GM18507 (cell line): ENCODE measurements at regions not wholly inside any gene's neighbourhood (a gene's known extent, or its start where the extent isn't known, plus 50 kb on each side); places are given as distances from the start of the nearest gene placed in this dataset.
"Not testable (repeated sequence)": the region's sequence is repeated elsewhere in the genome, so short reads cannot be mapped to it uniquely, and the experiment has no call there.

Experiments used
- DNase-seq: peaks from one replicate; pipeline ENCODE4 v3.0.0; 2011; ENCODE audit warnings: low read depth; ENCODE audit not compliant: insufficient read length; ENCODE audit errors: extremely low spot score
- FAIRE-seq: peaks from 2 replicates; lab custom pipeline; 2011; peaks lifted over from hg19 to GRCh38; lab: Jason Lieb, UNC

- DNase-seq, result no peak
Measured at GRCh38 chr15:96180087-96180748, 150.3 kb upstream of the NR2F2 start.

GRCh38 chr15:96181217-96181616 is 149.3 kb upstream of the NR2F2 start:
- no peak for DNase-seq
- FAIRE-seq, result no peak

More at GRCh38 chr15:96180087-96180748, 150.3 kb upstream of the NR2F2 start:
- FAIRE-seq, result no peak

- no peak for FAIRE-seq
- no peak for DNase-seq
Measured at GRCh38 chr15:96181873-96182301, 148.6 kb upstream of the NR2F2 start.

GRCh38 chr15:96182736-96183513 is 147.6 kb upstream of the NR2F2 start:
- DNase-seq, result no peak
- FAIRE-seq, result no peak

GRCh38 chr15:96183514-96183850 is 147.0 kb upstream of the NR2F2 start:
- no peak for FAIRE-seq
- no peak for DNase-seq

GRCh38 chr15:96183867-96184266 is 146.6 kb upstream of the NR2F2 start:
- FAIRE-seq (no peak), DNase-seq (no peak)

GRCh38 chr15:96184297-96184696 is 146.2 kb upstream of the NR2F2 start:
- no peak for FAIRE-seq
- no peak for DNase-seq

- no peak for DNase-seq
- no peak for FAIRE-seq
Measured at GRCh38 chr15:96186105-96186504, 144.4 kb upstream of the NR2F2 start.

GRCh38 chr15:96187341-96188305 is 142.9 kb upstream of the NR2F2 start:
- no peak for FAIRE-seq
- no peak for DNase-seq

- DNase-seq (no peak), FAIRE-seq (no peak)
Measured at GRCh38 chr15:96197721-96198120, 132.8 kb upstream of the NR2F2 start.

DNA sequence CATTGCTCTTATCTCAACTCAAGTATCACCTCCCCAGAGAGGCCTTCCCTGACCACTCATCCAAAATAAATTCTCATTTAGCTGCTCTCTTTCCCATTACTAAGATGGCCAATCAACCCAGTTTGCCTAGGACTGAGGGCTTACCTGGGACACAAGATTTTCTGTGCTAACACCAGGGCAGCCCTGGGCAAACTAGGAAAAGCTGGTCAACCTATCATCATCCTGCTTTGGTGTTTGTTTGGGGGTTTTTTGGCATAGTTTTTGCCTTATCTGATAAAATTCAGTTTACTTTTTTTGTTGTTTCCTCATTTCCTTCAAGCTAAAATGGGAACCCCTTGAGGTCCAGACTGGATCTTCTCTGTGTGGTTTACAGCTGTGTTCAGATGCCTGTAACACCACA is 131.4 kb upstream of the NR2F2 start:
- FAIRE-seq, result no peak
- DNase-seq, result no peak

GRCh38 chr15:96200357-96200967 is 130.0 kb upstream of the NR2F2 start:
- FAIRE-seq (no peak), DNase-seq (no peak)

DNA sequence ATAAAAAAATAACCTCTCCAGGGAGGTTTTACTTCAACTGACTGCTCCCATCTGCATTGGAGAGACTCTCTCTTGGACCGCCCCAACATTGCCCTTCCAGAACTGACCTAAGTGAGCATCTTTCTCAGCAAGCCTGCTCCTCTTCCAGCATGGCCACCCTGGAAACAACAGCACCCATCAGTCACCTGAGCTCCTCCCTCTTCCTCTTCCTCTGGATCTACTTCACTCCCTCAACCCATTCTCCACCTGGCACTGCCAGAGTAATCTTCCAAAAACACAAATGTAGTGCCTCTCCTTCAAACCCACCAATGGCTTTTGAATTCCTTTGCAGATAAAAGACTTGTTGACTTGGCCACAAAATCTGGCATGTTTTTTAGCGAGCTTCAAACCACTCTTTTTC is 128.8 kb upstream of the NR2F2 start:
- FAIRE-seq, result no peak
- DNase-seq, result no peak

DNA sequence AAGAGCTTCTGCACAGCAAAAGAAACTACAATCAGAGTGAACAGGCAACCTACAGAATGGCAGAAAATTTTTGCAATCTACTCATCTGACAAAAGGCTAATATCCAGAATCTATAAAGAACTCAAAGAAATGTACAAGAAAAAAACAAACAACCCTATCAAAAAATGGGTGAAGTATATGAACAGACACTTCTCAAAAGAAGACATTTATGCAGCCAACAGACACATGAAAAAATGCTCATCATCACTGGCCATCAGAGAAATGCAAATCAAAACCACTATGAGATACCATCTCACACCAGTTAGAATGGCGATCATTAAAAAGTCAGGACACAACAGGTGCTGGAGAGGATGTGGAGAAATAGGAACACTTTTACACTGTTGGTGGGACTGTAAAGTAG is 124.9 kb upstream of the NR2F2 start:
- not testable (repeated sequence) for FAIRE-seq, DNase-seq

DNA sequence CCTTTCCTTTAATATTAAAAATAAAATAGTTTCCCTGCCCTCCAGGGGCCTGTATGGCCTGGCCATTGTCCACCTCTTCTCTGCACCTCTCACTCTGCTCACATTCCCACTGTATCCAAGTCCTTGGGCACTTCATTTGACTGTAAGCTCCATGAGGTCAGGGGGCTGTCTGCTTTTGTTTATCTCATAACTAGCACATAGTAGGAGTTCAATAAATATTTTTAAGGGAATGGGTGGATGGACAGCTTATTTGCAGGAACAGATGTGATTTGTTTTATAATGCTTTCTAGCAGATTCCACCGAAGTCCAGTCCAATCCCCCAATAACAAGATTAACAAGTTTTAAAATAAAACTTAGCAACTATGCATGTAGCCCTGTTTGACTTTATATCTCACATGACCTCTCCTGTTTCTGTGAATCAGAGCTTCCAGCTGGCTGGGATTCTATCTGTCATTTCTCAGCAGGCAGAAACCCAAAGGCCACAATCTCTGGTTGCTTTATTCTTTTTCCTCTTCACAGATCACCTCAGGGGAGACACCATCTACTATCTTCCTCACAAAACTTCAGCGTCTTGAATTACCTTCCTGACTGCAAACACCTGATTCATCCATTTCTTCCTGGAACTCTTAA is 123.0 kb upstream of the NR2F2 start:
- FAIRE-seq (no peak), DNase-seq (no peak)

- FAIRE-seq (no peak), DNase-seq (no peak)
Measured at GRCh38 chr15:96209285-96209735, 121.2 kb upstream of the NR2F2 start.

DNA sequence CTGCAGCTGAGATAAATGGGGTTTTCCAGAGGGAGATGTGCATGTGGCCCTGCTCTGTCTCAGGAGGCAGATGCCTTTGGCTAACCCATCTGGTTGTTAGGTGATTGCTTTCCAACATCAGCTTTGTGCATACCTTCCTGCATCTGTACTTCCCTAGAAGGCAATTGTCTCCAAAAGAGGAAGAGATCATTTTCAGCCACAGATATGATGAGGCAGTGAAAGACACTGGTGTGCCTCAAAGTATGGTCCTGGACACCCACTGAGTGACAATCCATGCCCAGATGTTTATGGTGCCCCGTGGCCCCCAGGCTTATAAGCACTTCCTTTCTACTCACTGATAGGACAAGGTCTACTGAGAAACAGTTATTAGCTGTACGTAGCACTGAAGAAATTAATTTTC is 117.5 kb upstream of the NR2F2 start:
- no peak for FAIRE-seq
- DNase-seq, result no peak

DNA sequence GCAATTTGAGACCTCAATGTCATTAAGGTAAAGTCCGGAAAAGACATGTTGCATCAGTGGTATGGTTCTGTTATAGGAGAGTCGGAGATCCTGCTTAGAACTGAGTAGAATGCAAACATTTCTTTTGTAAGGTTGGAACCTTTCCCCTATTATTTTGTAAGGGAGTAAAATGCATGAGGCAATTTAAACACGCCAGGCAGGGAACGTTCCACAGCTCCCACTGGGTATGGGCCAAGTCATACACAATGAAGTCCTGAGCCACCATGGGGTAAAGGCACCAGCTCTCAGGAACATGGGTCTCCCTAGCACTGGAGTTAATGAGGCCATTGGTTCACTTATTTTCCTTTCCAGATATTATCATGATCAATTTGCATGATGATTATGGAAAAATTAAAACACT is 116.6 kb upstream of the NR2F2 start:
- FAIRE-seq, result no peak

DNA sequence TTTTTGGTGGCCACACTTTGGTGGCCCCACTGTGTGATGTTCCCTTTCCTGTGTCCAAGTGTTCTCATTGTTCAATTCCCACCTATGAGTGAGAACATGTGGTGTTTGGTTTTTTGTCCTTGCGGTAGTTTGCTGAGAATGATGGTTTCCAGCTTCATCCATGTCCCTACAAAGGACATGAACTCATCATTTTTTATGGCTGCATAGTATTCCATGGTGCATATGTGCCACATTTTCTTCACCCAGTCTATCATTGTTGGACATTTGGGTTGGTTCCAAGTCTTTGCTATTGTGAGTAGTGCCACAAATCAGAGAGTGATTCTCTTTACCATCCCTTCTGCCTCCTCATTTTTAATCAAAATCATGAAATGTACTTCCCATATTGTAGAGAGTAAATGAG is 114.0 kb upstream of the NR2F2 start:
- not testable (repeated sequence) for FAIRE-seq

More for the DNA sequence above, 116.6 kb upstream of the NR2F2 start:
- no peak for DNase-seq

More for the DNA sequence above, 114.0 kb upstream of the NR2F2 start:
- not testable (repeated sequence) for DNase-seq
